ENCODE measurements at regions not wholly inside any gene's neighbourhood (a gene's known extent, or its start where the extent isn't known, plus 50 kb on each side); places are given as distances from the start of the nearest gene placed in this dataset.

DNA sequence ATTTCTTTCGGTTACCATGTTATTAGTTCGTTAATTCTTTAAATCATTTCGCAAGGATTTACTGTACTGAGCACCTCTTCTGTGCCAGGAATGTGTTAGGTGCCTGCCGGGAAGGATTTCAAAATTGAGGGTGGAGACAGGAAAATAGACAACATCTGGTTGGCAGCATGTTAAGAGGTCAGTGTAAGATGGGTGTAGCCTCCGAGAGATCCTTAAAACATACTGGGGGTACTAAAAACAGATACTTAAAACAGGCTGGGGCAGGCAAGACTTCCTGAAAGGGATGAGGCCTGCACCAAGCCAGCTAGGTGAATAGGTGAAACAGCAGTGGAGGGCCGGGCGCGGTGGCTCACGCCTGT lies 178.0 kb upstream of the SGK1 start (continued):
- TF ChIP-seq, protein P1, sequence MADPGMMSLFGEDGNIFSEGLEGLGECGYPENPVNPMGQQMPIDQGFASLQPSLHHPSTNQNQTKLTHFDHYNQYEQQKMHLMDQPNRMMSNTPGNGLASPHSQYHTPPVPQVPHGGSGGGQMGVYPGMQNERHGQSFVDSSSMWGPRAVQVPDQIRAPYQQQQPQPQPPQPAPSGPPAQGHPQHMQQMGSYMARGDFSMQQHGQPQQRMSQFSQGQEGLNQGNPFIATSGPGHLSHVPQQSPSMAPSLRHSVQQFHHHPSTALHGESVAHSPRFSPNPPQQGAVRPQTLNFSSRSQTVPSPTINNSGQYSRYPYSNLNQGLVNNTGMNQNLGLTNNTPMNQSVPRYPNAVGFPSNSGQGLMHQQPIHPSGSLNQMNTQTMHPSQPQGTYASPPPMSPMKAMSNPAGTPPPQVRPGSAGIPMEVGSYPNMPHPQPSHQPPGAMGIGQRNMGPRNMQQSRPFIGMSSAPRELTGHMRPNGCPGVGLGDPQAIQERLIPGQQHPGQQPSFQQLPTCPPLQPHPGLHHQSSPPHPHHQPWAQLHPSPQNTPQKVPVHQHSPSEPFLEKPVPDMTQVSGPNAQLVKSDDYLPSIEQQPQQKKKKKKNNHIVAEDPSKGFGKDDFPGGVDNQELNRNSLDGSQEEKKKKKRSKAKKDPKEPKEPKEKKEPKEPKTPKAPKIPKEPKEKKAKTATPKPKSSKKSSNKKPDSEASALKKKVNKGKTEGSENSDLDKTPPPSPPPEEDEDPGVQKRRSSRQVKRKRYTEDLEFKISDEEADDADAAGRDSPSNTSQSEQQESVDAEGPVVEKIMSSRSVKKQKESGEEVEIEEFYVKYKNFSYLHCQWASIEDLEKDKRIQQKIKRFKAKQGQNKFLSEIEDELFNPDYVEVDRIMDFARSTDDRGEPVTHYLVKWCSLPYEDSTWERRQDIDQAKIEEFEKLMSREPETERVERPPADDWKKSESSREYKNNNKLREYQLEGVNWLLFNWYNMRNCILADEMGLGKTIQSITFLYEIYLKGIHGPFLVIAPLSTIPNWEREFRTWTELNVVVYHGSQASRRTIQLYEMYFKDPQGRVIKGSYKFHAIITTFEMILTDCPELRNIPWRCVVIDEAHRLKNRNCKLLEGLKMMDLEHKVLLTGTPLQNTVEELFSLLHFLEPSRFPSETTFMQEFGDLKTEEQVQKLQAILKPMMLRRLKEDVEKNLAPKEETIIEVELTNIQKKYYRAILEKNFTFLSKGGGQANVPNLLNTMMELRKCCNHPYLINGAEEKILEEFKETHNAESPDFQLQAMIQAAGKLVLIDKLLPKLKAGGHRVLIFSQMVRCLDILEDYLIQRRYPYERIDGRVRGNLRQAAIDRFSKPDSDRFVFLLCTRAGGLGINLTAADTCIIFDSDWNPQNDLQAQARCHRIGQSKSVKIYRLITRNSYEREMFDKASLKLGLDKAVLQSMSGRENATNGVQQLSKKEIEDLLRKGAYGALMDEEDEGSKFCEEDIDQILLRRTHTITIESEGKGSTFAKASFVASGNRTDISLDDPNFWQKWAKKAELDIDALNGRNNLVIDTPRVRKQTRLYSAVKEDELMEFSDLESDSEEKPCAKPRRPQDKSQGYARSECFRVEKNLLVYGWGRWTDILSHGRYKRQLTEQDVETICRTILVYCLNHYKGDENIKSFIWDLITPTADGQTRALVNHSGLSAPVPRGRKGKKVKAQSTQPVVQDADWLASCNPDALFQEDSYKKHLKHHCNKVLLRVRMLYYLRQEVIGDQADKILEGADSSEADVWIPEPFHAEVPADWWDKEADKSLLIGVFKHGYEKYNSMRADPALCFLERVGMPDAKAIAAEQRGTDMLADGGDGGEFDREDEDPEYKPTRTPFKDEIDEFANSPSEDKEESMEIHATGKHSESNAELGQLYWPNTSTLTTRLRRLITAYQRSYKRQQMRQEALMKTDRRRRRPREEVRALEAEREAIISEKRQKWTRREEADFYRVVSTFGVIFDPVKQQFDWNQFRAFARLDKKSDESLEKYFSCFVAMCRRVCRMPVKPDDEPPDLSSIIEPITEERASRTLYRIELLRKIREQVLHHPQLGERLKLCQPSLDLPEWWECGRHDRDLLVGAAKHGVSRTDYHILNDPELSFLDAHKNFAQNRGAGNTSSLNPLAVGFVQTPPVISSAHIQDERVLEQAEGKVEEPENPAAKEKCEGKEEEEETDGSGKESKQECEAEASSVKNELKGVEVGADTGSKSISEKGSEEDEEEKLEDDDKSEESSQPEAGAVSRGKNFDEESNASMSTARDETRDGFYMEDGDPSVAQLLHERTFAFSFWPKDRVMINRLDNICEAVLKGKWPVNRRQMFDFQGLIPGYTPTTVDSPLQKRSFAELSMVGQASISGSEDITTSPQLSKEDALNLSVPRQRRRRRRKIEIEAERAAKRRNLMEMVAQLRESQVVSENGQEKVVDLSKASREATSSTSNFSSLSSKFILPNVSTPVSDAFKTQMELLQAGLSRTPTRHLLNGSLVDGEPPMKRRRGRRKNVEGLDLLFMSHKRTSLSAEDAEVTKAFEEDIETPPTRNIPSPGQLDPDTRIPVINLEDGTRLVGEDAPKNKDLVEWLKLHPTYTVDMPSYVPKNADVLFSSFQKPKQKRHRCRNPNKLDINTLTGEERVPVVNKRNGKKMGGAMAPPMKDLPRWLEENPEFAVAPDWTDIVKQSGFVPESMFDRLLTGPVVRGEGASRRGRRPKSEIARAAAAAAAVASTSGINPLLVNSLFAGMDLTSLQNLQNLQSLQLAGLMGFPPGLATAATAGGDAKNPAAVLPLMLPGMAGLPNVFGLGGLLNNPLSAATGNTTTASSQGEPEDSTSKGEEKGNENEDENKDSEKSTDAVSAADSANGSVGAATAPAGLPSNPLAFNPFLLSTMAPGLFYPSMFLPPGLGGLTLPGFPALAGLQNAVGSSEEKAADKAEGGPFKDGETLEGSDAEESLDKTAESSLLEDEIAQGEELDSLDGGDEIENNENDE (IDR thresholded peaks at IDR 0.05; ENCODE audit: low read depth, low read length) = no peak
- TF ChIP-seq HOXB6 (CRISPR knock-in tag; IDR thresholded peaks at IDR 0.05; ENCODE audit: borderline replicate concordance) = no peak
